ENCODE measurements at regions not wholly inside any gene's neighbourhood (a gene's known extent, or its start where the extent isn't known, plus 50 kb on each side); places are given as distances from the start of the nearest gene placed in this dataset.

DNA sequence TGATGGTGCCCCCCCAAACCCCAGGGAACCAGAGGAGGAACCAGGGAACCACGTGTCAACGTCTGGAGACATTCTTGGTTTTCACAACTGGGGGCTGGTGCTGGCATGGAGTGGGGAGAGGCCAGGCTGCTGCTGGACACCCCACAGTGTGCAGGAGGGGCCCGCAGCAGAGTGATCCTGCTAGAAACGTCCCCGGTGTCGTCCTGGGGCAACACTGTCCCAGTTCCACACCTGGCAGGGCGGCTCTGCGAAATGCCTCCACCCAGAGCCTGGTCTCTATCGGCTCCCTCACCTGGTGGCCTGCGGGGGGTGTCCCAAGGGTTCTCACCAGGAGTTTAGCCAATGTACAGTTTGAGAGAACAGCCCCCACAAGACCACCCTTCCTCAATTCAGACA is 226.3 kb downstream of the CTTN start:
- no peak overlapping the region for H3K4me3 ChIP-seq (replicated peaks in 1 of 2; ENCODE audit: low read depth in 1 of 2, low read length in 2 of 2)
- no peaks in the 10 kb centered on the region for H3K36me3 ChIP-seq (ENCODE audit: control insufficient read depth in 1 of 2, insufficient read depth in 2 of 2, low read length in 2 of 2)
- RAD21 ChIA-PET (ENCODE audit: low non-redundant PET in 1 of 2, low total read pairs in 2 of 2, uncharacterized antibody in 2 of 2, unreplicated experiment in 2 of 2) = no interaction called here
- DNase-seq (ENCODE audit: low read depth, low spot score) (no peak), ATAC-seq (no peak)
- no TSS peak for BruUV-seq (replicated peaks)
- no peak overlapping the region for H3K27ac ChIP-seq (ENCODE audit: low read depth, low read length)
- H3K9ac ChIP-seq (ENCODE audit: low read length) = no peak overlapping the region
- H3K79me2 ChIP-seq (ENCODE audit: insufficient read depth, low read length) = no peaks in the 10 kb centered on the region
- no peaks in the 10 kb centered on the region for H4K20me1 ChIP-seq (ENCODE audit: insufficient read depth)
- no peaks in the 10 kb centered on the region for H3K9me2 ChIP-seq (ENCODE audit: insufficient read depth)
- no peaks in the 10 kb centered on the region; a peak in 1 of 4 replicates for H3K9me3 ChIP-seq (ENCODE audit: control insufficient read depth in 1 of 2, insufficient read depth in 1 of 2, low read depth in 1 of 2, low read length in 2 of 2)
- no peaks in the 10 kb centered on the region for H3K4me1 ChIP-seq (ENCODE audit: control insufficient read depth in 1 of 2, insufficient read depth in 2 of 2, low read length in 2 of 2)
- H3K4me2 ChIP-seq (ENCODE audit: low read length) = no peak overlapping the region
- TF ChIP-seq POLR2AphosphoS5 (IDR thresholded peaks at IDR 0.05; ENCODE audit: low read depth, low read length) (no peak), SRF (IDR thresholded peaks at IDR 0.05; ENCODE audit: low read depth) (no peak), EZH2phosphoT487 (IDR thresholded peaks at IDR 0.05; ENCODE audit: borderline replicate concordance) (no peak), ZNF274 (IDR thresholded peaks at IDR 0.05; ENCODE audit: low read depth, low read length) (no peak), POLR2A (IDR thresholded peaks at IDR 0.05; ENCODE audit: borderline replicate concordance, extremely low read depth, insufficient read depth, insufficient read length) (no peak)
- TF ChIP-seq, protein P1, sequence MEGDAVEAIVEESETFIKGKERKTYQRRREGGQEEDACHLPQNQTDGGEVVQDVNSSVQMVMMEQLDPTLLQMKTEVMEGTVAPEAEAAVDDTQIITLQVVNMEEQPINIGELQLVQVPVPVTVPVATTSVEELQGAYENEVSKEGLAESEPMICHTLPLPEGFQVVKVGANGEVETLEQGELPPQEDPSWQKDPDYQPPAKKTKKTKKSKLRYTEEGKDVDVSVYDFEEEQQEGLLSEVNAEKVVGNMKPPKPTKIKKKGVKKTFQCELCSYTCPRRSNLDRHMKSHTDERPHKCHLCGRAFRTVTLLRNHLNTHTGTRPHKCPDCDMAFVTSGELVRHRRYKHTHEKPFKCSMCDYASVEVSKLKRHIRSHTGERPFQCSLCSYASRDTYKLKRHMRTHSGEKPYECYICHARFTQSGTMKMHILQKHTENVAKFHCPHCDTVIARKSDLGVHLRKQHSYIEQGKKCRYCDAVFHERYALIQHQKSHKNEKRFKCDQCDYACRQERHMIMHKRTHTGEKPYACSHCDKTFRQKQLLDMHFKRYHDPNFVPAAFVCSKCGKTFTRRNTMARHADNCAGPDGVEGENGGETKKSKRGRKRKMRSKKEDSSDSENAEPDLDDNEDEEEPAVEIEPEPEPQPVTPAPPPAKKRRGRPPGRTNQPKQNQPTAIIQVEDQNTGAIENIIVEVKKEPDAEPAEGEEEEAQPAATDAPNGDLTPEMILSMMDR (IDR thresholded peaks at IDR 0.05 in 2 of 3, conservative IDR thresholded peaks at IDR 0.05 in 1 of 3; ENCODE audit: borderline replicate concordance in 1 of 3, insufficient read depth in 1 of 3, low read depth in 2 of 3, low read length in 2 of 3) = no peak
- CTCF ChIA-PET = no interaction called here
- no peak overlapping the region for H2AFZ ChIP-seq (ENCODE audit: low read depth, low read length, poor library complexity, severe bottlenecking)
- intact Hi-C loops (cut with micrococcal nuclease) = no loop called here
- H3K27me3 ChIP-seq (ENCODE audit: insufficient read depth, low read length) = no peaks in the 10 kb centered on the region
- POLR2A ChIA-PET = no interaction called here

DNA sequence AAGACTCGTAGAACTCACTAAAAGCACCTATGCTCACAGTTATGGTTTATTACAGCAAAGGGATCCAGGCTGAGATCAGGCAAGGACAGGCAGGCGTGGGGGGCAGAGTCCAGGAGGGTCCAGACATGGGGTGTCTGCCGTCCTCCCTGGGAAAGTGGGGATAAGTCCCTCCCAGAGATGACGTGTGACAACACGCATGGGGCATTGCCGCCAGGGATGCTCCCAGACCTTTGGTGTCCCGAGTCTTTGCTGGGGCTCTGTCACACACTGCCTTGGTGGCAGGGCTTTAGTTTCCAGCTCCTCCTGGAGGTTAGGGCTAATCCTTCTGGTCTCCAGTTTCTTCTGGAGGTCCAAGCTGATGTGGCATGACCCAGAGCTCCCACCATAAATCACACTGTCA is 226.7 kb downstream of the CTTN start:
- Histone ChIP-seq H3K4me2 (ENCODE audit: low read length) (no peak overlapping the region), H4K20me1 (ENCODE audit: insufficient read depth) (no peaks in the 10 kb centered on the region), H3K4me1 (ENCODE audit: control insufficient read depth in 1 of 2, insufficient read depth in 2 of 2, low read length in 2 of 2) (no peaks in the 10 kb centered on the region), H2AFZ (ENCODE audit: low read depth, low read length, poor library complexity, severe bottlenecking) (no peak overlapping the region), H3K9me3 (ENCODE audit: control insufficient read depth in 1 of 2, insufficient read depth in 1 of 2, low read depth in 1 of 2, low read length in 2 of 2) (no peaks in the 10 kb centered on the region; a peak in 1 of 4 replicates), H3K9ac (ENCODE audit: low read length) (no peak overlapping the region), H3K36me3 (ENCODE audit: control insufficient read depth in 1 of 2, insufficient read depth in 2 of 2, low read length in 2 of 2) (no peaks in the 10 kb centered on the region), H3K79me2 (ENCODE audit: insufficient read depth, low read length) (no peaks in the 10 kb centered on the region), H3K4me3 (replicated peaks in 1 of 2; ENCODE audit: low read depth in 1 of 2, low read length in 2 of 2) (no peak overlapping the region), H3K27ac (ENCODE audit: low read depth, low read length) (no peak overlapping the region), H3K9me2 (ENCODE audit: insufficient read depth) (no peaks in the 10 kb centered on the region), H3K27me3 (ENCODE audit: insufficient read depth, low read length) (no peaks in the 10 kb centered on the region)
- BruUV-seq (replicated peaks) = no TSS peak
- ChIA-PET RAD21 (ENCODE audit: low non-redundant PET in 1 of 2, low total read pairs in 2 of 2, uncharacterized antibody in 2 of 2, unreplicated experiment in 2 of 2) (no interaction called here), POLR2A (no interaction called here), CTCF (no interaction called here)
- no peak for ATAC-seq
- DNase-seq (ENCODE audit: low read depth, low spot score) = no peak
- intact Hi-C loops (cut with micrococcal nuclease) = no loop called here
- TF ChIP-seq ZFX (IDR thresholded peaks at IDR 0.05) (no peak), EGR1 (IDR thresholded peaks at IDR 0.05; ENCODE audit: low read depth) (no peak), FOSL1 (IDR thresholded peaks at IDR 0.05; ENCODE audit: low read depth) (no peak), EZH2 (IDR thresholded peaks at IDR 0.05) (no peak), ELF1 (IDR thresholded peaks at IDR 0.05; ENCODE audit: borderline replicate concordance, low read depth) (no peak), SIN3A (IDR thresholded peaks at IDR 0.05; ENCODE audit: low read depth) (no peak), CEBPB (IDR thresholded peaks at IDR 0.05; ENCODE audit: low read depth) (no peak), EZH2phosphoT487 (IDR thresholded peaks at IDR 0.05; ENCODE audit: borderline replicate concordance) (no peak), TCF7L2 (IDR thresholded peaks at IDR 0.05; ENCODE audit: borderline replicate concordance, extremely low read depth, insufficient read depth, insufficient read length) (no peak), ZNF274 (IDR thresholded peaks at IDR 0.05; ENCODE audit: low read depth, low read length) (no peak), SRF (IDR thresholded peaks at IDR 0.05; ENCODE audit: low read depth) (no peak), POLR2AphosphoS5 (IDR thresholded peaks at IDR 0.05; ENCODE audit: low read depth, low read length) (no peak), RAD21 (IDR thresholded peaks at IDR 0.05; ENCODE audit: low read depth) (no peak)
- TF ChIP-seq, protein P2, sequence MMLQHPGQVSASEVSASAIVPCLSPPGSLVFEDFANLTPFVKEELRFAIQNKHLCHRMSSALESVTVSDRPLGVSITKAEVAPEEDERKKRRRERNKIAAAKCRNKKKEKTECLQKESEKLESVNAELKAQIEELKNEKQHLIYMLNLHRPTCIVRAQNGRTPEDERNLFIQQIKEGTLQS (IDR thresholded peaks at IDR 0.05) = no peak
- TF ChIP-seq, protein P3, sequence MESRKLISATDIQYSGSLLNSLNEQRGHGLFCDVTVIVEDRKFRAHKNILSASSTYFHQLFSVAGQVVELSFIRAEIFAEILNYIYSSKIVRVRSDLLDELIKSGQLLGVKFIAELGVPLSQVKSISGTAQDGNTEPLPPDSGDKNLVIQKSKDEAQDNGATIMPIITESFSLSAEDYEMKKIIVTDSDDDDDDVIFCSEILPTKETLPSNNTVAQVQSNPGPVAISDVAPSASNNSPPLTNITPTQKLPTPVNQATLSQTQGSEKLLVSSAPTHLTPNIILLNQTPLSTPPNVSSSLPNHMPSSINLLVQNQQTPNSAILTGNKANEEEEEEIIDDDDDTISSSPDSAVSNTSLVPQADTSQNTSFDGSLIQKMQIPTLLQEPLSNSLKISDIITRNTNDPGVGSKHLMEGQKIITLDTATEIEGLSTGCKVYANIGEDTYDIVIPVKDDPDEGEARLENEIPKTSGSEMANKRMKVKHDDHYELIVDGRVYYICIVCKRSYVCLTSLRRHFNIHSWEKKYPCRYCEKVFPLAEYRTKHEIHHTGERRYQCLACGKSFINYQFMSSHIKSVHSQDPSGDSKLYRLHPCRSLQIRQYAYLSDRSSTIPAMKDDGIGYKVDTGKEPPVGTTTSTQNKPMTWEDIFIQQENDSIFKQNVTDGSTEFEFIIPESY (IDR thresholded peaks at IDR 0.05; ENCODE audit: extremely low read depth, insufficient replicate concordance, low read length) = no peak
